Umbilical cord (tissue), 1 donor: ENCODE measurements at regions not wholly inside any gene's neighbourhood (a gene's known extent, or its start where the extent isn't known, plus 50 kb on each side); places are given as distances from the start of the nearest gene placed in this dataset.

Experiments used
- DNase-seq: peaks from one replicate; pipeline ENCODE4 v3.0.0-alpha.2; 2015; ENCODE audit warnings: low spot score

GRCh38 chr3:166243511-166243910, 406.3 kb upstream of the BCHE start:
- no peak for DNase-seq

DNA sequence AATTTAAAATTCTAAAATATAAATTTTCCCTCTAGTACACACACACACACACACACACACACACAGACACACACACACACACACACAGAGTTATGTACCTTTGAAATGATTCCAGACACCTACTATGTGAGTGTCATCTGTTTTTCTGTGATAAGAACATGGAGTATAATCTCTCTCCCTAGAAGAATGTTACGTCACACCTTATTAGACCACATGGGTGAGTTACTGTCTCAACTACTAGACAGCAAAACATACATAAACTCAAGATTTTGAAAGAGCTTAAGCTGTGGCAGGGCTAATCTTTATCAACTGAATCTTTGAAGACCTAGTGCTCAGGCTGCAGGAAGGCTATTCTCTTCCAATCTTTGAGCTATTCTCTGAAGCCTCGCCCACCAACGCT, 385.9 kb upstream of the BCHE start:
- no peak for DNase-seq

DNA sequence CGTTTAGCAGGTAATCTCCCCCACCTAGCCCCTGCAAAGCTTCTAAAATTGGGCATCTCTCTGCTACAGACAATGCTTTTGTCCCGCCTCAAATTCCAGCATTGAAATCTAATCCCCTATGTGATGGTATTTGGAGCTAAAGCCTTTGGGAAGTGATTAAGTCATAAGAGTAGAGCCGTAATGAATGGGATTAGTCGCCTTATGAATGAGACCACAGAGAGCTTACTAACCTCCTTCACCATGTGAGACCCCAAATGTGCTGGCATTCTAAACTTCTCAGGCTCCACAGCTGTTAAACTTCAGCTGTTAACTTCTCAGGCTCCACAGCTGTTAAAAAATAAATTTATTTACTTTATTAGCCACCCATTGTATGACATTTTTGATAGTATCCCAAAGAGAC, 374.2 kb upstream of the BCHE start:
- DNase-seq: no peak

- DNase-seq: no peak
These were observed 372.5 kb upstream of the BCHE start for GRCh38 chr3:166209701-166210100.

DNA sequence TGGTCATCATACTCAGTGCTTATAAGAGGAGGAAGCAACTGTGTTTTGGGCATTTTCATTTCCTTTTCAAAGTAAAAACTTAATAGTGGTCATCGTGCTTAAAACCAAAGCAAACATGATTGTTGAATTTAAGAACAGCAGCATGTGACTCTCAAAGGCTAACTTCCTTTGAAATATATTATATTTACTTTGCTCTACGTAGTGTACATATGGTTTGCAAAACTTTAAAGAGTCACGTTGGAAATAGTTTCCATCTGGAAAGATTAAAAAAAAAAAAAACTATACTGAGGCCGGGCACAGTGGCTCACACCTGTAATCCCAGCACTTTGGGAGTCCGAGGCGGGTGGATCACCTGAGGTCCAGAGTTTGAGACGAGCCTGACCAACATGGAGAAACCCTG, 367.9 kb upstream of the BCHE start:
- no peak for DNase-seq

GRCh38 chr3:166201476-166201875, 364.3 kb upstream of the BCHE start:
- no peak for DNase-seq

DNA sequence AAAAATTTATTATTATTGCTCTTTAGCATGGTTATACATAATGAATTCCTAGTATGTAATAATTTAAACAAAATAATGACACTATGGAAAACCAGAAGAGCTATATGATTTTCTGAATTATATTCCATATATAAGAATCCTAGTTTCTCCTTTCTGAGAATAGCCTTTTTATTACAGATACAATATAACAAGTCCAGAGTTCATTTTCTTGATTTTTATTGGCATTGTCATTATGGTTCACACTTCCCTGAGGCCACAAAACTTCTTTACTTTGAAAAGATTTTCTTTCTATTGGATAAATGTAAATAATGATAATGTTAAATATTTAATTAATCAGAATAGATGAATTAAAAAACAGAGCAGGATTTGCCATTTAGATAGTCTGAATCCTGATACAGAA, 362.3 kb upstream of the BCHE start:
- no peak for DNase-seq

DNA sequence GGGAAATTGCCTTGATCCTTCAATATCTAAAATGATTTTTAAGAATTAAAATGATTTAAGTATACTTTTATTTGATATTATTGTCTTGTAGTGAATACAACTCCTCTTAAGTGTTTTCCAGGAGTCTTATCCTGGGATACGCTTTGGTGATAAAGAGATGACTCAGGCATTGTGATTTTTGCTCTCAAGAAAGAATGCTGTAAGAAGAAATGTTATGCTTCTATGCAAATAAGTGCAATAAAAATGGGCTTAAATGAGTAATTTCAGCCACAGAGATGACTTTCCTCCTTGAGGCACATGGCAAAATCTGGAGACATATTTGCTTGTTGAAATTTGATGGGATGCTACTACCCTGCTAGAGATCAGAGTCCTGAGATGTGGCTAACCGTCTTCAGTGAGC, 358.6 kb upstream of the BCHE start:
- DNase-seq: no peak

DNA sequence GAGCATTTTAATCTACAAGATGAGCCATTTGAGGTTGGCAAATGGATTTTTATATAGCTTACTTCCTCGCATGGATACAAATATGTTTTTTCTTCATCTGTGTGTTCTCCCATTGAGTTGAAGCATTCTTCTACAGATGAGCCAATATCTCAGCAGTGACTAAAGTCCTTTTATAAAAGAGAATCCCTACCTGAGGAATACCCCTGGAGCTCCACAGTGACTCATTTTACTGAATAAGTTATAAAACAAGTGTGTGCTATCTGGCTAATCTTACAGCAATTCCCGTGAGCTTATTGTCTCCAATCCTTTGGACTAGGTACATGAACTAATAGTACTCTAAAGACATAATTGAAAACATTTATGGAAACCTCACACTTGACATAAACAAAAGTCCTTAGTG, 354.2 kb upstream of the BCHE start:
- DNase-seq: no peak

DNA sequence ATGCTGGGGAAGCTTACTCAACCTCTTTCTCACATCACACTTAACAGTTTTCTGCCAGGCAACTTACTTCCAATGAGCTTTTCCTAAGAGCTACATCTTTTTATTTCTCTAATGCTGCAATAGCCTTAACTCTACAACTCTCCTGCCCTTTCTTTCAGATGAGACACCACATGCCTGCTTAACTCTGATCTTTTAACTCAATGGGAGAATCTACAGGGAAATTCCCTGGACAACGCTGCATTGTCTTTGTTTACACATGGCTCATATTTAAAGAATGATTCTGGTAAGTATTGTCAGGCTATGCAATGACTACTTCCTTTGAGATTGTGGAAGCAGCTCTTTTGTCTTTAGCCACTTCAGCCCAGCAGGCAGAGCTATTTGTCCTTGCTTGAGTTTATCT, 353.1 kb upstream of the BCHE start:
- no peak for DNase-seq

GRCh38 chr3:166187237-166187636, 350.0 kb upstream of the BCHE start:
- DNase-seq: no peak

GRCh38 chr3:166186003-166186402, 348.8 kb upstream of the BCHE start:
- no peak for DNase-seq

- peak; percentile 23 for DNase-seq
These were observed 339.9 kb upstream of the BCHE start for GRCh38 chr3:166177130-166177529.

DNA sequence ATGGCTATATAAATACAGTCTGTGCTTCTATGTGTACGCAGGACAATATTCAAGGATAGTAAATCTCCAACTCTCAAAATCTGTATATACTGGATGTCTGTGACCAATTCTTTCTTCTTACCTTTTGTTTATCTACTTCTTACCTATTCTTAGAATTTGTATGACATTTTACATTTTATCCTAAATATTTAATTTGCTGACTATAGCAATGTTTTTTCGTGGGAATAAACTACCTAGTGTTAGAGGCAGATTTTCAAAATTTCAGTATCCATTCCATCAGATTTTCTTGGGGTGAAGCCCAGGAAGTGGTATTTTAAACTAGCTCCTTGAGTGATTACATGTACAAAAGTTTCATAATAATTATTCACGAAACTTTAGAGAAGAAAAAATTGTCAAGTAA, 334.5 kb upstream of the BCHE start:
- DNase-seq: no peak

DNA sequence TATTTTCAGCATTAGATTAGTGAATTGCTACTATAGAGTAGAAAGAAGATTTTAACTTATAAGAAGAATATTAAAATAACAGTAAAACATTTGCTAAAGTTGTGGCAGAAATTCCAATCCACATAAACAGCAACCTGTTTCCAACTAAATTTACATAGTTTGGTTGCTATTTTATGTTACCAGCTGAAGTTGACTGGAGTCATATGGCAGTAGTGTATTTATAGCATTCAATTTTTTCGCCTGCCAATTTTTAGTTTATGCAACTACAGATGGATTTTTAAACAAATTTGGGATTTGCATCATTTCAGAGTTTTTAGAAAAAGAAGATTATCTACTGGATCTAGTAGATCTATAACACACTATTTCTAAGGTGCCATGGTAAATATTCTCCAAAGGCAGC, 332.5 kb upstream of the BCHE start:
- no peak for DNase-seq

GRCh38 chr3:166127969-166128368, 290.7 kb upstream of the BCHE start:
- DNase-seq: no peak

GRCh38 chr3:166125179-166125578, 288.0 kb upstream of the BCHE start:
- no peak for DNase-seq

DNA sequence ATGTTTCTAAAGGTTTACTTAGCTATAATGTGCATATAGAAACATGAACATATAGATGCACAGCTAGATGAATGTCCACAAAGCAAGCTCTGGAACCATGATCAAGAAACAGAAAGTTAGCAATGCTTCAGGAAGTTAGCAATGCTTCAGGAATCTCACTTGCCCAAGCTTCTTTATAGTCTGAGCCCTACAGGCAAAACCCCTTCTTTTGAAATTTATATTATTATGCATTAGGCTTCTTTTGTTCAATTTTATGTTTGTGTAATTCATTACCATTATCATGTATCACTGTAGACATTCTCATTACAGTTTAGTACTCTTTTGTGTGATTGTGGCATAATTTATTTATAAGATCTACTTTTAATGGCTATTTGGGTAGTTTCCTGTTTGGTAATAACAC, 286.4 kb upstream of the BCHE start:
- DNase-seq: no peak

DNA sequence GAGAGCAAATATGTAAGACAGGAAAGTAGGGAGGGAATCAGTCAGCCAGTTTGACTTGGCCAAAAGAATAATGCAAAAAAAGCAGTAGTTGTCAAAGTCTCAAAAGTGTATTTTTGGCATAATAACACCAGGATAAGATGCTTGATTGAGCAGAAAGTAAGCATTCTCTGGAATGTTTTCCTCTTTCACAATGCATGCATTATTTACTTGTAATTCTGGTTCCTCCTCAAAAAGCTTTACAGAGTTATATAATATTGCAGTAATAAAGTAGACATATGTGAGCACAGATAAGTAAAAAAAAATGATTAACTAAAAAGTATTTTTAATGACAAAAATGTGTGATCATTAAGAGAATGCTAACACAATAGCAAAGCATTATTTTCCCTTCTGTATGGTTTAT, 285.9 kb upstream of the BCHE start:
- DNase-seq: no peak

GRCh38 chr3:166118049-166118448, 280.8 kb upstream of the BCHE start:
- DNase-seq: no peak

- DNase-seq: no peak
These were observed 277.2 kb upstream of the BCHE start for GRCh38 chr3:166114448-166114847.

GRCh38 chr3:166111562-166111961, 274.3 kb upstream of the BCHE start:
- DNase-seq: no peak

- no peak for DNase-seq
These were observed 272.9 kb upstream of the BCHE start for GRCh38 chr3:166110102-166110501.

DNA sequence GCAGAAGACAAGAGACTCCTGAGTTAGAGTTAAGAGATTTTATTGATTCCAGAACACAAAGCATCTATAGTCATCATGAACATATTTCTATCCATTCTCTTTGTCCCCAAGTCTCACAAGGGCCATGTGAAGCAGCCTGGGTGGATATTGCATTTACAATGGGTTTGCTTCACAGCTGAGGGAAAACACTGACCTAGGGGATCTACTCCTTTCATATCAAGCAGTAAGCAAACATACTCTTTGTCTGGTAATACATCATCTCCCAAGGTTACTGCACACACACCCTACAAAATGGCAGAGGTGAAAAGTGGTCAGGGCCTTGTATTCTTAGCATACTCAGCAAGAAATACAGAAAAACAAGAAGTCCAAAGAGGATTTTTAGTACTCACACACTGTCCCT, 267.7 kb upstream of the BCHE start:
- DNase-seq: no peak

GRCh38 chr3:166100730-166101129, 263.5 kb upstream of the BCHE start:
- DNase-seq: no peak
